ENCODE measurements at regions not wholly inside any gene's neighbourhood (a gene's known extent, or its start where the extent isn't known, plus 50 kb on each side); places are given as distances from the start of the nearest gene placed in this dataset.

GRCh38 chr5:98605426-98605825 lies 168.0 kb upstream of the RGMB start:
- H3K36me3 ChIP-seq (ENCODE audit: control insufficient read depth, insufficient read depth, low read length) = no peaks in the 10 kb centered on the region
- peak overlapping the region; percentile 54 for H3K27ac ChIP-seq (ENCODE audit: low read depth, low read length)
- H3K27me3 ChIP-seq (ENCODE audit: control insufficient read depth, insufficient read depth, low read length) = no peaks in the 10 kb centered on the region
- no peaks in the 10 kb centered on the region for H3K4me1 ChIP-seq (ENCODE audit: control insufficient read depth, insufficient read depth, low read length)
- H3K4me3 ChIP-seq (ENCODE audit: low read depth, low read length) = no peak overlapping the region
- H3K9ac ChIP-seq (ENCODE audit: low read depth, low read length) = no peak overlapping the region
- H3K9me3 ChIP-seq (ENCODE audit: control insufficient read depth, insufficient read depth, low read length) = no peaks in the 10 kb centered on the region

- no peaks in the 10 kb centered on the region for H3K4me1 ChIP-seq (ENCODE audit: control insufficient read depth, insufficient read depth, low read length)
- H3K36me3 ChIP-seq (ENCODE audit: control insufficient read depth, insufficient read depth, low read length) = no peaks in the 10 kb centered on the region
- H3K4me3 ChIP-seq (ENCODE audit: low read depth, low read length) = no peak overlapping the region
- no peaks in the 10 kb centered on the region for H3K27me3 ChIP-seq (ENCODE audit: control insufficient read depth, insufficient read depth, low read length)
- no peaks in the 10 kb centered on the region for H3K9me3 ChIP-seq (ENCODE audit: control insufficient read depth, insufficient read depth, low read length)
- no peak overlapping the region for H3K9ac ChIP-seq (ENCODE audit: low read depth, low read length)
- no peak overlapping the region for H3K27ac ChIP-seq (ENCODE audit: low read depth, low read length)
These were observed 166.5 kb upstream of the RGMB start for GRCh38 chr5:98606961-98607360.

- H3K36me3 ChIP-seq (ENCODE audit: control insufficient read depth, insufficient read depth, low read length) = no peaks in the 10 kb centered on the region
- no peak overlapping the region for H3K9ac ChIP-seq (ENCODE audit: low read depth, low read length)
- no peak overlapping the region for H3K4me3 ChIP-seq (ENCODE audit: low read depth, low read length)
- no peaks in the 10 kb centered on the region for H3K9me3 ChIP-seq (ENCODE audit: control insufficient read depth, insufficient read depth, low read length)
- no peaks in the 10 kb centered on the region for H3K27me3 ChIP-seq (ENCODE audit: control insufficient read depth, insufficient read depth, low read length)
- H3K27ac ChIP-seq (ENCODE audit: low read depth, low read length) = no peak overlapping the region
- H3K4me1 ChIP-seq (ENCODE audit: control insufficient read depth, insufficient read depth, low read length) = no peaks in the 10 kb centered on the region
These were observed 165.4 kb upstream of the RGMB start for GRCh38 chr5:98608052-98608451.

- Histone ChIP-seq H3K4me1 (ENCODE audit: control insufficient read depth, insufficient read depth, low read length) (peaks cover 7% of the 10 kb centered on the region; the same call in 1 of the 2 replicates), H3K36me3 (ENCODE audit: control insufficient read depth, insufficient read depth, low read length) (no peaks in the 10 kb centered on the region), H3K4me3 (ENCODE audit: low read depth, low read length) (no peak overlapping the region), H3K27ac (ENCODE audit: low read depth, low read length) (no peak overlapping the region), H3K9ac (ENCODE audit: low read depth, low read length) (no peak overlapping the region), H3K27me3 (ENCODE audit: control insufficient read depth, insufficient read depth, low read length) (no peaks in the 10 kb centered on the region), H3K9me3 (ENCODE audit: control insufficient read depth, insufficient read depth, low read length) (no peaks in the 10 kb centered on the region)
These were observed 159.1 kb upstream of the RGMB start for GRCh38 chr5:98614341-98614740.

GRCh38 chr5:98621821-98622220 lies 151.6 kb upstream of the RGMB start:
- no peaks in the 10 kb centered on the region for H3K36me3 ChIP-seq (ENCODE audit: control insufficient read depth, insufficient read depth, low read length)
- H3K27ac ChIP-seq (ENCODE audit: low read depth, low read length) = no peak overlapping the region
- no peaks in the 10 kb centered on the region for H3K27me3 ChIP-seq (ENCODE audit: control insufficient read depth, insufficient read depth, low read length)
- no peaks in the 10 kb centered on the region for H3K4me1 ChIP-seq (ENCODE audit: control insufficient read depth, insufficient read depth, low read length)
- H3K4me3 ChIP-seq (ENCODE audit: low read depth, low read length) = no peak overlapping the region
- H3K9ac ChIP-seq (ENCODE audit: low read depth, low read length) = no peak overlapping the region
- no peaks in the 10 kb centered on the region for H3K9me3 ChIP-seq (ENCODE audit: control insufficient read depth, insufficient read depth, low read length)

GRCh38 chr5:98624145-98624880 lies 149.2 kb upstream of the RGMB start:
- no peaks in the 10 kb centered on the region; the same call in 1 of the 2 replicates for H3K9me3 ChIP-seq (ENCODE audit: control insufficient read depth, insufficient read depth, low read length)
- H3K36me3 ChIP-seq (ENCODE audit: control insufficient read depth, insufficient read depth, low read length) = no peaks in the 10 kb centered on the region
- H3K4me1 ChIP-seq (ENCODE audit: control insufficient read depth, insufficient read depth, low read length) = no peaks in the 10 kb centered on the region
- no peak overlapping the region for H3K27ac ChIP-seq (ENCODE audit: low read depth, low read length)
- no peak overlapping the region for H3K4me3 ChIP-seq (ENCODE audit: low read depth, low read length)
- H3K27me3 ChIP-seq (ENCODE audit: control insufficient read depth, insufficient read depth, low read length) = no peaks in the 10 kb centered on the region
- H3K9ac ChIP-seq (ENCODE audit: low read depth, low read length) = no peak overlapping the region

GRCh38 chr5:98627121-98627520 lies 146.3 kb upstream of the RGMB start:
- no peak overlapping the region for H3K27ac ChIP-seq (ENCODE audit: low read depth, low read length)
- no peaks in the 10 kb centered on the region for H3K4me1 ChIP-seq (ENCODE audit: control insufficient read depth, insufficient read depth, low read length)
- H3K36me3 ChIP-seq (ENCODE audit: control insufficient read depth, insufficient read depth, low read length) = no peaks in the 10 kb centered on the region
- H3K9ac ChIP-seq (ENCODE audit: low read depth, low read length) = no peak overlapping the region
- no peaks in the 10 kb centered on the region for H3K27me3 ChIP-seq (ENCODE audit: control insufficient read depth, insufficient read depth, low read length)
- no peak overlapping the region for H3K4me3 ChIP-seq (ENCODE audit: low read depth, low read length)
- no peaks in the 10 kb centered on the region; the same call in 1 of the 2 replicates for H3K9me3 ChIP-seq (ENCODE audit: control insufficient read depth, insufficient read depth, low read length)

- Histone ChIP-seq H3K4me1 (ENCODE audit: control insufficient read depth, insufficient read depth, low read length) (peaks cover 11% of the 10 kb centered on the region), H3K36me3 (ENCODE audit: control insufficient read depth, insufficient read depth, low read length) (no peaks in the 10 kb centered on the region), H3K27me3 (ENCODE audit: control insufficient read depth, insufficient read depth, low read length) (no peaks in the 10 kb centered on the region), H3K9me3 (ENCODE audit: control insufficient read depth, insufficient read depth, low read length) (no peaks in the 10 kb centered on the region; the same call in 1 of the 2 replicates), H3K4me3 (ENCODE audit: low read depth, low read length) (no peak overlapping the region), H3K9ac (ENCODE audit: low read depth, low read length) (no peak overlapping the region), H3K27ac (ENCODE audit: low read depth, low read length) (no peak overlapping the region)
These were observed 142.8 kb upstream of the RGMB start for GRCh38 chr5:98630621-98631020.

GRCh38 chr5:98631311-98632054 lies 142.0 kb upstream of the RGMB start:
- no peak overlapping the region for H3K27ac ChIP-seq (ENCODE audit: low read depth, low read length)
- H3K9me3 ChIP-seq (ENCODE audit: control insufficient read depth, insufficient read depth, low read length) = no peaks in the 10 kb centered on the region; the same call in 1 of the 2 replicates
- no peak overlapping the region for H3K4me3 ChIP-seq (ENCODE audit: low read depth, low read length)
- no peaks in the 10 kb centered on the region for H3K36me3 ChIP-seq (ENCODE audit: control insufficient read depth, insufficient read depth, low read length)
- peaks cover 17% of the 10 kb centered on the region for H3K4me1 ChIP-seq (ENCODE audit: control insufficient read depth, insufficient read depth, low read length)
- H3K27me3 ChIP-seq (ENCODE audit: control insufficient read depth, insufficient read depth, low read length) = no peaks in the 10 kb centered on the region
- H3K9ac ChIP-seq (ENCODE audit: low read depth, low read length) = no peak overlapping the region

GRCh38 chr5:98635656-98636055 lies 137.8 kb upstream of the RGMB start:
- Histone ChIP-seq H3K9ac (ENCODE audit: low read depth, low read length) (no peak overlapping the region), H3K9me3 (ENCODE audit: control insufficient read depth, insufficient read depth, low read length) (no peaks in the 10 kb centered on the region), H3K27me3 (ENCODE audit: control insufficient read depth, insufficient read depth, low read length) (no peaks in the 10 kb centered on the region), H3K36me3 (ENCODE audit: control insufficient read depth, insufficient read depth, low read length) (no peaks in the 10 kb centered on the region), H3K4me3 (ENCODE audit: low read depth, low read length) (no peak overlapping the region), H3K27ac (ENCODE audit: low read depth, low read length) (no peak overlapping the region), H3K4me1 (ENCODE audit: control insufficient read depth, insufficient read depth, low read length) (peaks cover 28% of the 10 kb centered on the region)

- Histone ChIP-seq H3K36me3 (ENCODE audit: control insufficient read depth, insufficient read depth, low read length) (no peaks in the 10 kb centered on the region), H3K4me3 (ENCODE audit: low read depth, low read length) (no peak overlapping the region), H3K27me3 (ENCODE audit: control insufficient read depth, insufficient read depth, low read length) (no peaks in the 10 kb centered on the region), H3K9ac (ENCODE audit: low read depth, low read length) (no peak overlapping the region), H3K9me3 (ENCODE audit: control insufficient read depth, insufficient read depth, low read length) (no peaks in the 10 kb centered on the region), H3K27ac (ENCODE audit: low read depth, low read length) (no peak overlapping the region), H3K4me1 (ENCODE audit: control insufficient read depth, insufficient read depth, low read length) (peaks cover 33% of the 10 kb centered on the region)
These were observed 136.3 kb upstream of the RGMB start for GRCh38 chr5:98637116-98637515.
